ENCODE measurements at regions not wholly inside any gene's neighbourhood (a gene's known extent, or its start where the extent isn't known, plus 50 kb on each side); places are given as distances from the start of the nearest gene placed in this dataset.

DNA sequence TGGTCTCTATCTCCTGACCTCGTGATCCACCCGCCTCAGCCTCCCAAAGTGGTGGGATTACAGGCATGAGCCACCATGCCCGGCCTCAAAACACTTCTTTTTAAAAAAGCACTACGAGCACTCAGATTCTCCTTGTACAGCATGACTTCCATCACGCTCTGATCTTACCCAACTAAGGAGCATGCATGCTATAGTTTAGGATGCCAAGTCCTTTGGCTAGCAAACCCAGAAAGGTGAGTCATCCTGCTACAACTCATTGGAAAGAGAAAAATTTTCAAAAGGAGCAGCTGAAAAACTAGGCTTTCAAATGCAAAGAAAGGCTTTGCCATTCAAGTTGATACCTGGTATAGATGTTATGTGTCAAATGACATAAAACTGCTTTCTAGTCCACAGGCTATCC lies 70.3 kb upstream of the PRICKLE2 start:
- TF ChIP-seq, protein P1, sequence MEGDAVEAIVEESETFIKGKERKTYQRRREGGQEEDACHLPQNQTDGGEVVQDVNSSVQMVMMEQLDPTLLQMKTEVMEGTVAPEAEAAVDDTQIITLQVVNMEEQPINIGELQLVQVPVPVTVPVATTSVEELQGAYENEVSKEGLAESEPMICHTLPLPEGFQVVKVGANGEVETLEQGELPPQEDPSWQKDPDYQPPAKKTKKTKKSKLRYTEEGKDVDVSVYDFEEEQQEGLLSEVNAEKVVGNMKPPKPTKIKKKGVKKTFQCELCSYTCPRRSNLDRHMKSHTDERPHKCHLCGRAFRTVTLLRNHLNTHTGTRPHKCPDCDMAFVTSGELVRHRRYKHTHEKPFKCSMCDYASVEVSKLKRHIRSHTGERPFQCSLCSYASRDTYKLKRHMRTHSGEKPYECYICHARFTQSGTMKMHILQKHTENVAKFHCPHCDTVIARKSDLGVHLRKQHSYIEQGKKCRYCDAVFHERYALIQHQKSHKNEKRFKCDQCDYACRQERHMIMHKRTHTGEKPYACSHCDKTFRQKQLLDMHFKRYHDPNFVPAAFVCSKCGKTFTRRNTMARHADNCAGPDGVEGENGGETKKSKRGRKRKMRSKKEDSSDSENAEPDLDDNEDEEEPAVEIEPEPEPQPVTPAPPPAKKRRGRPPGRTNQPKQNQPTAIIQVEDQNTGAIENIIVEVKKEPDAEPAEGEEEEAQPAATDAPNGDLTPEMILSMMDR (conservative IDR thresholded peaks at IDR 0.05; ENCODE audit: low read length) = no peak
- no peak for TF ChIP-seq EZH2phosphoT487 (IDR thresholded peaks at IDR 0.05; ENCODE audit: borderline replicate concordance, low read depth, low read length)
